ENCODE measurements at regions not wholly inside any gene's neighbourhood (a gene's known extent, or its start where the extent isn't known, plus 50 kb on each side); places are given as distances from the start of the nearest gene placed in this dataset.

DNA sequence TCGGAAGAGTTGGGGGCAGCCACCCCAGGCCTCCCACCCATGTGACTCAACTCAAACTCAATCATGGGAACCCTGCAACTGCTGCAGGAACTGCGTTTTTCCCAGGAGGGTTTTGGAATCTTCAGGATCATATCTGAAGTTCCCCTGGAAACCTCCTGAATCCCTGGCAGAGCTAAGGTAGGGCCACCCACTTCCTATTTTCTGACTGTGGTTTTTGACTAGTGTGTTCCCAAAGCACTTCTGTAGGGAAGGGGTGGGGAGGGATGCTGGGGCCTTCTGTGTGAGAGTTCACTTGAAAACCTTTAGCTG lies 127.6 kb upstream of the UNC5B start:
- TF ChIP-seq, protein P1, sequence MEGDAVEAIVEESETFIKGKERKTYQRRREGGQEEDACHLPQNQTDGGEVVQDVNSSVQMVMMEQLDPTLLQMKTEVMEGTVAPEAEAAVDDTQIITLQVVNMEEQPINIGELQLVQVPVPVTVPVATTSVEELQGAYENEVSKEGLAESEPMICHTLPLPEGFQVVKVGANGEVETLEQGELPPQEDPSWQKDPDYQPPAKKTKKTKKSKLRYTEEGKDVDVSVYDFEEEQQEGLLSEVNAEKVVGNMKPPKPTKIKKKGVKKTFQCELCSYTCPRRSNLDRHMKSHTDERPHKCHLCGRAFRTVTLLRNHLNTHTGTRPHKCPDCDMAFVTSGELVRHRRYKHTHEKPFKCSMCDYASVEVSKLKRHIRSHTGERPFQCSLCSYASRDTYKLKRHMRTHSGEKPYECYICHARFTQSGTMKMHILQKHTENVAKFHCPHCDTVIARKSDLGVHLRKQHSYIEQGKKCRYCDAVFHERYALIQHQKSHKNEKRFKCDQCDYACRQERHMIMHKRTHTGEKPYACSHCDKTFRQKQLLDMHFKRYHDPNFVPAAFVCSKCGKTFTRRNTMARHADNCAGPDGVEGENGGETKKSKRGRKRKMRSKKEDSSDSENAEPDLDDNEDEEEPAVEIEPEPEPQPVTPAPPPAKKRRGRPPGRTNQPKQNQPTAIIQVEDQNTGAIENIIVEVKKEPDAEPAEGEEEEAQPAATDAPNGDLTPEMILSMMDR (IDR thresholded peaks at IDR 0.05): no peak
- no peak for TF ChIP-seq POLR2A (IDR thresholded peaks at IDR 0.05)

Measured in ovary (tissue), 3 donors.